Parathyroid adenoma (tissue), 2 donors: ENCODE measurements at regions not wholly inside any gene's neighbourhood (a gene's known extent, or its start where the extent isn't known, plus 50 kb on each side); places are given as distances from the start of the nearest gene placed in this dataset.
"Not testable (repeated sequence)": the region's sequence is repeated elsewhere in the genome, so short reads cannot be mapped to it uniquely, and the experiment has no call there.

Experiments
- H2AFZ ChIP-seq: fragments of 300-600 bp; sonication (generic); one replicate; pipeline ENCODE4 v1.7.0; 2017; ENCODE audit warnings: antibody characterized with exemption, mild to moderate bottlenecking
- H3K27ac ChIP-seq: fragments of 300-600 bp; sonication (generic); one replicate; pipeline ENCODE4 v1.7.0; 2017
- H3K27me3 ChIP-seq: fragments of 300-600 bp; sonication (generic); one replicate; pipeline ENCODE4 v1.7.0; 2017; ENCODE audit warnings: low read length; ENCODE audit not compliant: control insufficient read depth, insufficient read depth
- H3K36me3 ChIP-seq: fragments of 300-600 bp; sonication (generic); one replicate; pipeline ENCODE4 v1.7.0; 2017; ENCODE audit warnings: low read length; ENCODE audit not compliant: control insufficient read depth, insufficient read depth
- H3K4me1 ChIP-seq: fragments of 300-600 bp; sonication (generic); one replicate; pipeline ENCODE4 v1.7.0; 2017; ENCODE audit warnings: control low read depth
- H3K4me2 ChIP-seq: fragments of 300-600 bp; sonication (generic); one replicate; pipeline ENCODE4 v1.7.0; 2017; ENCODE audit warnings: low read length
- H3K4me3 ChIP-seq: fragments of 300-600 bp; sonication (generic); one replicate; pipeline ENCODE4 v1.7.0; 2017; ENCODE audit warnings: low read depth, low read length
- H3K79me2 ChIP-seq: fragments of 300-600 bp; sonication (generic); one replicate; pipeline ENCODE4 v1.7.0; 2017; ENCODE audit warnings: control low read depth
- H3K9ac ChIP-seq: fragments of 300-600 bp; sonication (generic); one replicate; pipeline ENCODE4 v1.7.0; 2017; ENCODE audit warnings: mild to moderate bottlenecking
- H3K9me3 ChIP-seq: fragments of 300-600 bp; sonication (generic); one replicate; pipeline ENCODE4 v1.7.0; 2017; ENCODE audit warnings: low read length; ENCODE audit not compliant: control insufficient read depth
- TF ChIP-seq, protein P1 (sequence below): fragments of 300-600 bp; sonication (generic); IDR thresholded peaks from one replicate; pipeline ENCODE4 v1.7.0; 2017; ENCODE audit warnings: antibody characterized with exemption, mild to moderate bottlenecking
- donor health status: primary hyperparathyroidism.

GRCh38 chr13:75186379-75186778 lies 295.6 kb downstream of the TBC1D4 start:
- no peaks in the 10 kb centered on the region for H3K4me1 ChIP-seq
- H3K4me3 ChIP-seq, result no peak overlapping the region
- H3K36me3 ChIP-seq, result no peaks in the 10 kb centered on the region
- H3K4me2 ChIP-seq, result no peak overlapping the region
- no peaks in the 10 kb centered on the region for H3K9me3 ChIP-seq
- H2AFZ ChIP-seq, result no peak overlapping the region
- TF ChIP-seq, protein P1, sequence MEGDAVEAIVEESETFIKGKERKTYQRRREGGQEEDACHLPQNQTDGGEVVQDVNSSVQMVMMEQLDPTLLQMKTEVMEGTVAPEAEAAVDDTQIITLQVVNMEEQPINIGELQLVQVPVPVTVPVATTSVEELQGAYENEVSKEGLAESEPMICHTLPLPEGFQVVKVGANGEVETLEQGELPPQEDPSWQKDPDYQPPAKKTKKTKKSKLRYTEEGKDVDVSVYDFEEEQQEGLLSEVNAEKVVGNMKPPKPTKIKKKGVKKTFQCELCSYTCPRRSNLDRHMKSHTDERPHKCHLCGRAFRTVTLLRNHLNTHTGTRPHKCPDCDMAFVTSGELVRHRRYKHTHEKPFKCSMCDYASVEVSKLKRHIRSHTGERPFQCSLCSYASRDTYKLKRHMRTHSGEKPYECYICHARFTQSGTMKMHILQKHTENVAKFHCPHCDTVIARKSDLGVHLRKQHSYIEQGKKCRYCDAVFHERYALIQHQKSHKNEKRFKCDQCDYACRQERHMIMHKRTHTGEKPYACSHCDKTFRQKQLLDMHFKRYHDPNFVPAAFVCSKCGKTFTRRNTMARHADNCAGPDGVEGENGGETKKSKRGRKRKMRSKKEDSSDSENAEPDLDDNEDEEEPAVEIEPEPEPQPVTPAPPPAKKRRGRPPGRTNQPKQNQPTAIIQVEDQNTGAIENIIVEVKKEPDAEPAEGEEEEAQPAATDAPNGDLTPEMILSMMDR, result no peak
- H3K27ac ChIP-seq, result no peak overlapping the region
- no peak overlapping the region for H3K9ac ChIP-seq
- no peaks in the 10 kb centered on the region for H3K79me2 ChIP-seq
- H3K27me3 ChIP-seq, result no peaks in the 10 kb centered on the region

DNA sequence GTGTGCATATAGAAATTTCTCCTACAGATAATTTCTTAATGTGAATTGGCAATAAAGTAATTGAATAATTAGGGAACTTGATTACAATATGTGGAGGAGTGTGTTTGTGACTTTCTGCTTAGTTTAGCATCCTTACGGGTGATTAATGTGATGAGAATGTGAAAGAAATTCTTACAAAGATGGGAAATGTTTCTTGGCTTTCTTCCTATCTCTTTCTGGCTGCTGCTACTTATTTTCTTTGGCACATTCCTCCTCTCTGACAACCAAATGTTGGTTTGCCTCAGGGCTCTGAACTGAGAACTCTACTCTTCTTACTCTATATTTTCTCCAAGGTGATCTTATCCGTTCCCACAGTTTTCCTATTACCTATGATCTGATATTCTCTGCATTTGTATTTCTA lies 300.1 kb downstream of the TBC1D4 start:
- no peak overlapping the region for H3K9ac ChIP-seq
- TF ChIP-seq, protein P1, result no peak
- H3K4me3 ChIP-seq, result no peak overlapping the region
- H3K4me2 ChIP-seq, result no peak overlapping the region
- no peak overlapping the region for H3K27ac ChIP-seq
- H3K27me3 ChIP-seq, result no peaks in the 10 kb centered on the region
- H3K9me3 ChIP-seq, result no peaks in the 10 kb centered on the region
- H3K36me3 ChIP-seq, result no peaks in the 10 kb centered on the region
- H3K79me2 ChIP-seq, result no peaks in the 10 kb centered on the region
- no peaks in the 10 kb centered on the region for H3K4me1 ChIP-seq
- H2AFZ ChIP-seq, result no peak overlapping the region

DNA sequence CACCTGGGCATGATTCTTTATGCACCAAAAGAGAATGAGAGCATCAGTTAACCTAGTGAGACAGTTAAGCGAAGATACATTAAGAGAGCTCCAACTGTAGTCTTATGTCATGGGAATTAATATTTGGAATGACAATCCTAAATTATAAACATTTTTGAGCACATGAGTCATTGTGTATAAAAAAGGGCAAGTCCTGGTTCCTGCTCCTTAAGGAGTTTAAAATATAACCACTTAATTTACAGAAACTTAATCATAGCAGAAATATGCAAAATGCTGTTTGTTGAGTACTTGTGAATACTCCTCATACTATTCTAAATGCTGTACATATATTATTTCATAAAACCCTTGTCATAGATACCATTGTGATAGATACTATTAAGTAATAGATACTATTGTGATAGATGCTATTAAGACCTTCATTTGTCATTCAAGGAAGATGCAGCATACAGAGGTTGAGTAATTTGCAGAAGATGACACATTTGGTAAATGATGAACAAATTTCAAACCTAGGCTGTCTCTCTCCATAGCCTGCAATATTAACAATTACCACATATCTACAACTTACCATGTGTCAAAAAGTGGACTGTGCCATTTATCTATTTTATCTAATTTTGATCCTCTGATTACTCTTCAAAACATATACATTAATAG lies 301.0 kb downstream of the TBC1D4 start:
- no peaks in the 10 kb centered on the region for H3K36me3 ChIP-seq
- H3K27me3 ChIP-seq, result no peaks in the 10 kb centered on the region
- no peak overlapping the region for H3K4me3 ChIP-seq
- TF ChIP-seq, protein P1, result no peak
- H3K4me2 ChIP-seq, result no peak overlapping the region
- no peaks in the 10 kb centered on the region for H3K9me3 ChIP-seq
- H3K79me2 ChIP-seq, result no peaks in the 10 kb centered on the region
- no peak overlapping the region for H2AFZ ChIP-seq
- H3K27ac ChIP-seq, result no peak overlapping the region
- H3K9ac ChIP-seq, result no peak overlapping the region
- no peaks in the 10 kb centered on the region for H3K4me1 ChIP-seq

GRCh38 chr13:75178436-75178835 lies 303.5 kb downstream of the TBC1D4 start:
- no peak overlapping the region for H3K4me3 ChIP-seq
- no peaks in the 10 kb centered on the region for H3K79me2 ChIP-seq
- no peak overlapping the region for H3K27ac ChIP-seq
- no peak overlapping the region for H3K9ac ChIP-seq
- H3K4me2 ChIP-seq, result no peak overlapping the region
- no peaks in the 10 kb centered on the region for H3K4me1 ChIP-seq
- H3K36me3 ChIP-seq, result no peaks in the 10 kb centered on the region
- no peaks in the 10 kb centered on the region for H3K27me3 ChIP-seq
- TF ChIP-seq, protein P1, result no peak
- no peak overlapping the region for H2AFZ ChIP-seq
- H3K9me3 ChIP-seq, result no peaks in the 10 kb centered on the region

DNA sequence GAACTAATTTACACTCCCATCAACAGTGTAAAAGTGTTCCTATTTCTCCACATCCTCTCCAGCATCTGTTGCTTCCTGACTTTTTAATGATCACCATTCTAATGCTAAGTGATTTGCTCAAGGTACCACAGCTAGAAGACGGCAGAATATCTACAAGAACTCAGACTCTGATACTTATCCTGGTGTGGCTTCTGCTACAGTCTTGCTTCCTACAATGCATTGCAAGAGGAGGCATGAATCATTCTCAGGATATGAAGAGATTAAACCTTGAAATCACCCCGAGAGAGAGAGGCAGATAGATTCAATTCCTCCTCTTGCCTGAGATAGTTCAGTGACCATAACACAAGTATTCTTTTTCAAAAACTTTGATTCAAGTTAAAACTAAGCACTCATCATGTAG lies 306.4 kb downstream of the TBC1D4 start:
- H2AFZ ChIP-seq, result no peak overlapping the region
- H3K4me3 ChIP-seq, result no peak overlapping the region
- H3K4me1 ChIP-seq, result no peaks in the 10 kb centered on the region
- H3K27me3 ChIP-seq, result no peaks in the 10 kb centered on the region
- TF ChIP-seq, protein P1, result no peak
- no peaks in the 10 kb centered on the region for H3K79me2 ChIP-seq
- H3K4me2 ChIP-seq, result no peak overlapping the region
- H3K27ac ChIP-seq, result no peak overlapping the region
- H3K36me3 ChIP-seq, result no peaks in the 10 kb centered on the region
- no peaks in the 10 kb centered on the region for H3K9me3 ChIP-seq
- no peak overlapping the region for H3K9ac ChIP-seq

- H3K36me3 ChIP-seq, H3K4me2 ChIP-seq, H3K9me3 ChIP-seq: not testable (repeated sequence)
These were observed 306.9 kb downstream of the TBC1D4 start for GRCh38 chr13:75175097-75175496.

More at GRCh38 chr13:75175097-75175496, 306.9 kb downstream of the TBC1D4 start:
- H3K9ac ChIP-seq, H2AFZ ChIP-seq, H3K27me3 ChIP-seq, H3K27ac ChIP-seq, H3K79me2 ChIP-seq, H3K4me1 ChIP-seq, H3K4me3 ChIP-seq: not testable (repeated sequence)
